RWPE2 (cell line): ENCODE measurements at regions not wholly inside any gene's neighbourhood (a gene's known extent, or its start where the extent isn't known, plus 50 kb on each side); places are given as distances from the start of the nearest gene placed in this dataset.

Experiments
- ATAC-seq: fragments of 200-7000 bp; cut with Tn5 transposase; 3 replicates; pipeline ENCODE4 v1.9.1; 2021; ENCODE audit warnings: low read depth
- DNase-seq: peaks from one replicate; pipeline ENCODE4 v3.0.0-alpha.2; 2020; ENCODE audit warnings: low spot score
- H3K27ac ChIP-seq: fragments of 450-650 bp; 2 replicates; pipeline ENCODE4 v1.5.1; 2017; ENCODE audit warnings: mild to moderate bottlenecking; ENCODE audit not compliant: poor library complexity, severe bottlenecking
- H3K27me3 ChIP-seq: fragments of 250-450 bp; sonication (Bioruptor Pico); 2 replicates; pipeline ENCODE4 v1.5.1; 2021; ENCODE audit warnings: mild to moderate bottlenecking, moderate library complexity; ENCODE audit not compliant: insufficient read depth, poor library complexity, severe bottlenecking
- H3K36me3 ChIP-seq: fragments of 250-450 bp; sonication (Bioruptor Pico); 2 replicates; pipeline ENCODE4 v1.5.1; 2020; ENCODE audit warnings: low read depth, mild to moderate bottlenecking, moderate library complexity
- H3K4me1 ChIP-seq: fragments of 250-450 bp; sonication (Bioruptor Pico); 2 replicates; pipeline ENCODE4 v1.5.1; 2021; ENCODE audit warnings: mild to moderate bottlenecking, moderate library complexity; ENCODE audit not compliant: insufficient read depth, poor library complexity, severe bottlenecking
- H3K4me3 ChIP-seq: fragments of 250-450 bp; sonication (Bioruptor Pico); 2 replicates; pipeline ENCODE4 v1.5.1; 2021; ENCODE audit warnings: mild to moderate bottlenecking, moderate library complexity; ENCODE audit not compliant: severe bottlenecking
- H3K9me3 ChIP-seq: fragments of 250-450 bp; sonication (Bioruptor Pico); 2 replicates; pipeline ENCODE4 v1.5.1; 2021; ENCODE audit warnings: mild to moderate bottlenecking, moderate library complexity; ENCODE audit not compliant: severe bottlenecking
- CTCF ChIP-seq: fragments of 450-650 bp; IDR thresholded peaks from one replicate; pipeline ENCODE4 v1.5.1; 2017; ENCODE audit warnings: mild to moderate bottlenecking, moderate library complexity; ENCODE audit not compliant: poor library complexity, severe bottlenecking

- no peak for ATAC-seq
Measured at GRCh38 chr10:29827512-29827911, 192.7 kb upstream of the SVIL start.

GRCh38 chr10:29826801-29827450, 192.2 kb upstream of the SVIL start:
- no peaks in the 10 kb centered on the region for H3K36me3 ChIP-seq
- no peak for ATAC-seq
- no peaks in the 10 kb centered on the region for H3K27me3 ChIP-seq
- H3K4me3 ChIP-seq, result no peak overlapping the region
- H3K4me1 ChIP-seq, result no peaks in the 10 kb centered on the region
- DNase-seq, result no peak
- H3K27ac ChIP-seq, result no peak overlapping the region
- TF ChIP-seq CTCF, result no peak
- no peaks in the 10 kb centered on the region for H3K9me3 ChIP-seq

More at GRCh38 chr10:29827512-29827911, 192.7 kb upstream of the SVIL start:
- H3K9me3 ChIP-seq, result no peaks in the 10 kb centered on the region
- no peak for TF ChIP-seq CTCF
- H3K4me3 ChIP-seq, result no peak overlapping the region
- no peaks in the 10 kb centered on the region for H3K4me1 ChIP-seq
- no peaks in the 10 kb centered on the region for H3K27me3 ChIP-seq
- H3K36me3 ChIP-seq, result no peaks in the 10 kb centered on the region
- DNase-seq, result no peak
- no peak overlapping the region for H3K27ac ChIP-seq

DNA sequence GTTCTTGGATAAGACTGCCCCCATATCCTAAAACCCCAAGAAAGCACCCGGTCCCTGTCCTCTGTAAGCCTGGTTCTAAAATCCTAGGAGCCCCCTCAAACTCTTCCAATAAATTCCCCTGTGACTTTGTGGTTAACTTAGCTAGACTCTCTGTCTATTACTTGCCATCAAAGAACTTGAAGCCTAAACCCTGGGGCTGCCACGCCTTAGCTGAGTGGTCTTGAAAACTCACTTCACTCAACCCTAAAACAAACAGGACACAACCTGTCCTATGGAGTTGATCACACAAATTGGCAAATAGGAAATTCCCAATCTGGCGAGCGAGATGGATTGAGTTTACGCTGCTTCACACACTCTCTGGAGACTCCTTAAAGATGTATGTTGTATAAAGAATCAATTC, 191.4 kb upstream of the SVIL start:
- H3K27ac ChIP-seq, result no peak overlapping the region
- no peaks in the 10 kb centered on the region for H3K4me1 ChIP-seq
- H3K27me3 ChIP-seq, result no peaks in the 10 kb centered on the region
- H3K36me3 ChIP-seq, result no peaks in the 10 kb centered on the region
- H3K4me3 ChIP-seq, result no peak overlapping the region
- DNase-seq (no peak), ATAC-seq (no peak)
- no peaks in the 10 kb centered on the region for H3K9me3 ChIP-seq
- no peak for TF ChIP-seq CTCF

- Histone ChIP-seq H3K27ac (no peak overlapping the region), H3K4me3 (no peak overlapping the region), H3K4me1 (no peaks in the 10 kb centered on the region), H3K27me3 (no peaks in the 10 kb centered on the region), H3K9me3 (no peaks in the 10 kb centered on the region), H3K36me3 (no peaks in the 10 kb centered on the region)
- no peak for ATAC-seq
- no peak for TF ChIP-seq CTCF
- DNase-seq, result no peak
Measured at GRCh38 chr10:29823553-29824080, 188.8 kb upstream of the SVIL start.

DNA sequence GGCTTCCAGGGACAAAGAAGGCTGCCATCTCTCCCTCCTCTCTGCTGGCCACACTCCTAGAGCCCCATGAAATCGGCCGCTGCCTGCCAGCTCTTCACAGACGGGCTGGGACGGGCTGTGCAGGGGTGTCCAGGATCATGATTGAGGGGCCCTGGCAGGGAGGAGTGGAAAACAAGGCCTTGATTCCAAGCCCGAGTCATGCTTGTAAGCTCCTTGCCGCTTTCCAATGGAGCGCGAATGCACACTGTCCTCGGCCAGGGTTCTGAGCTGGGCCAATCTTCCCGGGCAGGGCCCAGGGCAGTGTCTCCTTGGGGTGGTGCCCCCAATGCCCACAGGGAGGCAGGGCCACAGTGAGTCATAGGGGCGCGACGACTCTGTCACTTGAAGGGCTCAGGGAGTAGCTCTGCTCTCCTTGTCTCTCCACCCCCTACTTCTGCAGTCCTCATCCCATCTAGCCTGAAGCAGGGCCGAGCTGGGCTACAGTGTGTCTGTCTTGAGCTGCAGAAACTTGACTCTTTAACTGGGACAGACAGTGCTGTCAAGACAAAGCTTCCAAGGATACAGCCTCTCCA, 186.2 kb upstream of the SVIL start:
- no peak for TF ChIP-seq CTCF
- DNase-seq (no peak), ATAC-seq (no peak; the same call in 2 of the 3 replicates)
- no peaks in the 10 kb centered on the region for H3K36me3 ChIP-seq
- no peaks in the 10 kb centered on the region for H3K27me3 ChIP-seq
- no peaks in the 10 kb centered on the region for H3K9me3 ChIP-seq
- no peaks in the 10 kb centered on the region for H3K4me1 ChIP-seq
- H3K27ac ChIP-seq, result no peak overlapping the region
- no peak overlapping the region for H3K4me3 ChIP-seq
